SK-N-MC (cell line): ENCODE measurements at regions not wholly inside any gene's neighbourhood (a gene's known extent, or its start where the extent isn't known, plus 50 kb on each side); places are given as distances from the start of the nearest gene placed in this dataset.
"Not testable (repeated sequence)": the region's sequence is repeated elsewhere in the genome, so short reads cannot be mapped to it uniquely, and the experiment has no call there.

ENCODE experiments used
- DNase-seq: peaks from one replicate; pipeline ENCODE4 v3.0.0-alpha.2; 2011; ENCODE audit warnings: low read depth, low spot score
- H3K27ac ChIP-seq: fragments of 200-600 bp; sonication (generic); 2 replicates; pipeline ENCODE4 v1.5.1; 2016; ENCODE audit warnings: mixed run types
- H3K36me3 ChIP-seq: fragments of 200-600 bp; sonication (generic); 2 replicates; pipeline ENCODE4 v1.6.1; 2017; ENCODE audit warnings: antibody characterized with exemption, low read length, mixed read lengths; ENCODE audit not compliant: insufficient read depth
- H3K4me3 ChIP-seq: fragments of 200-600 bp; sonication (generic); 2 replicates; pipeline ENCODE4 v1.5.1; 2016
- H3K9ac ChIP-seq: fragments of 200-600 bp; sonication (generic); 2 replicates; pipeline ENCODE4 v1.8.0; 2017; ENCODE audit warnings: mixed run types, mixed read lengths; ENCODE audit not compliant: insufficient read length
- H3K9me3 ChIP-seq: fragments of 200-600 bp; sonication (generic); 2 replicates; pipeline ENCODE4 v1.6.1; 2017; ENCODE audit warnings: low read depth, mild to moderate bottlenecking, antibody characterized with exemption, low read length, moderate library complexity, mixed read lengths
- EZH2 ChIP-seq: fragments of 200-600 bp; sonication (generic); IDR thresholded peaks from one replicate; pipeline ENCODE4 v1.6.1; 2017; ENCODE audit warnings: antibody characterized with exemption
- FOXP2 ChIP-seq: optimal IDR thresholded peaks from 2 replicates; pipeline ENCODE3; 2011; ENCODE audit warnings: mild to moderate bottlenecking, moderate library complexity; ENCODE audit not compliant: insufficient read depth; ENCODE audit errors: extremely low read length, control extremely low read depth
- POLR2AphosphoS5 ChIP-seq: IDR thresholded peaks from 2 replicates; pipeline ENCODE4 v1.6.1; 2012; ENCODE audit warnings: mild to moderate bottlenecking, low read depth, low read length, borderline replicate concordance

DNA sequence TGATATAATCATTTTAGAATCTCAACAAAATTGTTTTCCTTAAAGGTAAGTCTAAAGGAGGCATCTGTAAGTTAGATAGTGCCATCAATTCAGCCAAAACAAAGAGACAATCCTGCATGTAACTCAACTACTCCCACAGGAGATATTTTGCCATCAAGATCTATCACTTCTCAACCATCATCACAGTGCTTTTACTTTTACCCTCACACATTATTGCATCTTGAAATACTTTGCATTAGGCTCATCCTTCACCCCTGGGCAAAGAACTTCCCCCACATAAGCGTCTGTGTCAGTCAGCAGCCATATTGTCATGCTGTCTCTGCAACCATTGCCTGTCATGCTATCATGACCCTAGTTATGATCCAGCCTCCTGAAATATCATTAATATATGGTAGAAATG lies 54.9 kb upstream of the NLGN1 start:
- no peak overlapping the region for H3K9ac ChIP-seq
- DNase-seq = no peak
- no peak overlapping the region for H3K4me3 ChIP-seq
- TF ChIP-seq FOXP2 (no peak), EZH2 (no peak), POLR2AphosphoS5 (no peak)
- H3K27ac ChIP-seq = no peak overlapping the region
- H3K9me3 ChIP-seq = no peaks in the 10 kb centered on the region
- no peaks in the 10 kb centered on the region for H3K36me3 ChIP-seq

DNA sequence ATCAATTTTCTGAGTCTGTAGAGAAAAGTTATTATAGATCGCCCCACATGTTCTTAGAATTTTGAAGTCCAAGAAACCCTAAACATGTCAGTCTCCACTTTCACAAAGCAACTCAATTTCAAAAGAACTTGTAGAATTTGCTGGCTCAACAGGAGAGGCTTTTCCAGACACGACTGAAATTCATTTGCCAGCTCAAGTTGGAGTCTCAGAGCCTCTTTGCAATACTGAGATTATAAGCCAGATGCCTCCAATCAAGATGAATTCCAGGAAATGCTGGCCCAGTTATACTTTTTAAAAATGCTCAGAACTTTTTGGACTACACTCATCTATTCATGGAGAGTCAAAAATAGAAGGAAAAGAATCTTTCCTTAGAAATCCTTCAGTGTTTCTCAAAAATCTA lies 56.9 kb upstream of the NLGN1 start:
- H3K27ac ChIP-seq = no peak overlapping the region
- DNase-seq = no peak
- no peak overlapping the region for H3K4me3 ChIP-seq
- no peaks in the 10 kb centered on the region for H3K36me3 ChIP-seq
- no peak overlapping the region for H3K9ac ChIP-seq
- H3K9me3 ChIP-seq = no peaks in the 10 kb centered on the region
- no peak for TF ChIP-seq FOXP2

DNA sequence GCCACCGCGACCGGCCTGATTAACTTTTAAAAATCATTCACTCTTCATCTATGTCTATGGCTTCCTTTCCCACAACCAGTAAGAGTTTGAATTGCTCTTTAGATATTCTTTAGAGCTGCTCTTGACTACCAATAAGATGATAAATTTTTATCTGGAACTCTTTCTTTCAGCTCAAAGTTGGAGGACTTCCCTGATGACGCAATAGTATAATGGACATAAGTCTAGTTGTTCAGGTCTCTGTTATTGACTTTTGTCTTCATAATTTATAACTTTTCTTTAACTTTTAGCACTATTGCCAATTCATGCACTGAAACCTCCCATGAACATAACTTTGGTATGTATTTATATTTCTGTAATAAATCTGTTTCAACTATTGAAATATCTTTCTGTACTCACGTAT lies 61.3 kb upstream of the NLGN1 start:
- TF ChIP-seq EZH2 (no peak), FOXP2 (no peak), POLR2AphosphoS5 (no peak)
- DNase-seq = no peak
- Histone ChIP-seq H3K9me3 (no peaks in the 10 kb centered on the region), H3K9ac (no peak overlapping the region), H3K36me3 (no peaks in the 10 kb centered on the region), H3K27ac (no peak overlapping the region), H3K4me3 (no peak overlapping the region)

- no peak overlapping the region for H3K4me3 ChIP-seq
- DNase-seq = no peak
- H3K9ac ChIP-seq = no peak overlapping the region
- H3K27ac ChIP-seq = no peak overlapping the region
- no peaks in the 10 kb centered on the region for H3K36me3 ChIP-seq
- no peaks in the 10 kb centered on the region for H3K9me3 ChIP-seq
- no peak for TF ChIP-seq FOXP2
- no peak for TF ChIP-seq EZH2
- TF ChIP-seq POLR2AphosphoS5 = no peak
Observed at GRCh38 chr3:173306110-173306509, 91.4 kb upstream of the NLGN1 start.

DNA sequence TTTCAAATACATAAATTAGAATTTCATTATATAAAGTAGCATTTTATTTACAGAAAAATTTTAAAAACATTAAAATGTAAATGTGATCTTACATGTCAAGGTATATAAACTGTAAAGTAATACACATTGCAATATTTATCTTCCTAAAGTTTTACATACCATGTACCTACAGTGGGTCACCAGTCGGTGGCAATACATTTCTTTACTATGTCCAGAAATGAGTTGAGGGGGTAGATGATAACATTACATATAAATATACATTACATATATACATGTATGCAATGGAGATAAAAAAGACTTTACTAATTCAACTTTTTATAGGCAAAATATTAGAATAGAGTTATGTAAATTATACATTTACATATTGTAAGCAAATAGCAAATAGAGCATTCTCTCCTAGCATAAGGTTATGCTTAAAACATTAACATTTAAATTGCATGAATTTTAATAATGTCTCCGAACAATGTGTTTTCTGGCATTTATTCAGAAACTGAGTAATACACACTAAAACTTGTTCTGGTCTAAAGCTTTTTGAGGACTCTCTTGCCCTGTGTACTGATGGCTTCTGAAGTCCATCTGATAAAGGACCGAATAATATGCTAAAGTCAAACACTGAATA lies 93.3 kb upstream of the NLGN1 start:
- Histone ChIP-seq H3K36me3 (no peaks in the 10 kb centered on the region), H3K4me3 (no peak overlapping the region), H3K9me3 (no peaks in the 10 kb centered on the region), H3K27ac (no peak overlapping the region), H3K9ac (no peak overlapping the region)
- TF ChIP-seq FOXP2 (no peak), EZH2 (no peak), POLR2AphosphoS5 (no peak)
- DNase-seq = no peak

GRCh38 chr3:173301647-173302046 lies 95.9 kb upstream of the NLGN1 start:
- H3K36me3 ChIP-seq = no peaks in the 10 kb centered on the region
- H3K4me3 ChIP-seq = no peak overlapping the region
- no peak for DNase-seq
- no peak overlapping the region for H3K27ac ChIP-seq
- no peak overlapping the region for H3K9ac ChIP-seq
- TF ChIP-seq EZH2 (no peak), POLR2AphosphoS5 (no peak), FOXP2 (no peak)
- no peaks in the 10 kb centered on the region for H3K9me3 ChIP-seq

DNA sequence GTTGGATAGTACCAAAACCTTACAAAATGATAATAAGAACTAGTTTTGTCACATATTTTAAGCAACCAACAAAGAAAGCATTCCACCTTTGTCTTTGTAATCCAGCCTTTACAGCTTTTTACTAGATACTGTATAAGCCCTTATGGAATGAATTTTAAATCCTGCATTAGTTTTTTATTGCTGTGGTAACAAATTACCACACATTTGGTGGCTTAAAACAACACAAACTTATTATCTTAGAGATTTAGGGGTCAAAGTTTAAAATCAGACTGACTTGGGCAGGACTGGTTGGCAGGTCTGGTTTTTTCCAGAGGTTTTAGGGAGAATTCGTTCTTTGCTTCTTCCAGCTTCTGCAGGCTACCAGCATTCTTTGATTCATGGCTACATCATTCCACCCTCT lies 108.5 kb upstream of the NLGN1 start:
- Histone ChIP-seq H3K36me3 (no peaks in the 10 kb centered on the region), H3K9ac (no peak overlapping the region), H3K9me3 (no peaks in the 10 kb centered on the region), H3K27ac (no peak overlapping the region), H3K4me3 (no peak overlapping the region)
- no peak for TF ChIP-seq EZH2
- no peak for TF ChIP-seq FOXP2
- no peak for TF ChIP-seq POLR2AphosphoS5
- no peak for DNase-seq

GRCh38 chr3:173287361-173287760 lies 110.2 kb upstream of the NLGN1 start:
- Histone ChIP-seq H3K27ac (no peak overlapping the region), H3K9ac (no peak overlapping the region), H3K9me3 (no peaks in the 10 kb centered on the region), H3K4me3 (no peak overlapping the region), H3K36me3 (no peaks in the 10 kb centered on the region)
- TF ChIP-seq POLR2AphosphoS5 (no peak), EZH2 (no peak), FOXP2 (no peak)
- no peak for DNase-seq

DNA sequence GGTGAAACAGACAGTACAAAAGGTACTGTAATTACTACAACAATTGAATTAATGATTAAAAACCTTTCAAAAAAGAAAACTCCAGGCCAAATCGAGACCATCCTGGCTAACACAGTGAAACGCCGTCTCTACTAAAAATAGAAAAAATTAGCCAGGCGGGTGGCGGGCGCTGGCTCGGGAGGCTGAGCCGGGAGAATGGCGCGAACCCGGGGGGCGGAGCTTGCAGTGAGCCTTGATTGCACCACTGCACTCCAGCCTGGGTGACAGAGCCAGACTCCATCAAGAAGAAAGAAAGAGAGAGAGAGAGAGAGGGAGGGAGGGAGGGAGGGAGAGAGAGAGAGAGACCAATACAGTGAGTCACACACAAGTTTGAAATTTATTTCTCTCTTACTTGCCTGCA lies 111.0 kb upstream of the NLGN1 start:
- H3K36me3 ChIP-seq, H3K4me3 ChIP-seq, DNase-seq, H3K9ac ChIP-seq, H3K9me3 ChIP-seq, H3K27ac ChIP-seq: not testable (repeated sequence)

DNA sequence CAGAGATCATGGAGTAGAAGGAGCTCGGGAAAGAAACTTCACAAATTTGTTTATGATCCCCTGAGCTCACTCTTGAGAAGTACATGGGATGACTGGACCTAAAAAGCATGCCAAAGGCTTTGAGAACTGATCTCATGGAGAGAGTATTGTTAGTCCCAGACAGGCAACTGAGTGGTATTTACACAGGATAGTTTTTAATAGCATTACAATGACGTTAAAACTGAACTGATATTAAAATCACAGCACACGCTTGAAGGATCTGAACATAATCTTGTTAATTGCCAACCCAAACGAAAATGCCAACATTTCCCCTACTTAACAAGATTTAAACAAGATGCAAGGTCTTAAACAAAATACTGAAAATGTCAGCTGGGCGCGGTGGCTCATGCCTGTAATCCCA lies 113.2 kb upstream of the NLGN1 start:
- Histone ChIP-seq H3K36me3 (no peaks in the 10 kb centered on the region), H3K9ac (no peak overlapping the region), H3K4me3 (no peak overlapping the region), H3K9me3 (no peaks in the 10 kb centered on the region), H3K27ac (no peak overlapping the region)
- TF ChIP-seq EZH2 = no peak
- no peak for TF ChIP-seq POLR2AphosphoS5
- TF ChIP-seq FOXP2 = no peak
- no peak for DNase-seq
